ENCODE measurements at regions not wholly inside any gene's neighbourhood (a gene's known extent, or its start where the extent isn't known, plus 50 kb on each side); places are given as distances from the start of the nearest gene placed in this dataset.

GRCh38 chr9:22307013-22307711 lies 139.5 kb upstream of the DMRTA1 start:
- no peak overlapping the region for H3K4me3 Mint-ChIP-seq
- H3K27ac Mint-ChIP-seq: no peak overlapping the region
- H3K36me3 Mint-ChIP-seq: no peaks in the 10 kb centered on the region
- H3K27me3 Mint-ChIP-seq: peaks cover 13% of the 10 kb centered on the region
- no peaks in the 10 kb centered on the region for H3K9me3 Mint-ChIP-seq
- no peak for ATAC-seq
- no peaks in the 10 kb centered on the region for H3K4me1 Mint-ChIP-seq

DNA sequence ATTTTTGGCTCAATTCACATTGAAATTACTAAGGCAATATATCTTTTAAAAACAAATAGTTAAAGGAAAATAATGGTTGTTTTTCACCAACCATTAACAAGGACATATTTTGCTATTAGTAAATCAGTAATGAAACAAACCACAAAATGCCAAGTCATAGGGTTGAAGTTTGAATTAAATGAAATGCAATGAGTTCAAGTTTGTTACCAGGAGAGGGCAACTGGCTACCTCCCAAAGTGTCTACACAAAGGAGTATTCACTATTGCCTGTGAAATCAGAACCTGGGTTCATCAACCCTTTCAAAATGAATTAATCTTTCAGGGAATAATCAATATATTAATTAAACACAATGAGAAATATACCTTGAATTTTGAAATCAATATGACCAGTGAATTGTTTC lies 138.4 kb upstream of the DMRTA1 start:
- no peaks in the 10 kb centered on the region for H3K9me3 Mint-ChIP-seq
- H3K4me1 Mint-ChIP-seq: no peaks in the 10 kb centered on the region
- no peak overlapping the region for H3K27ac Mint-ChIP-seq
- ATAC-seq: no peak
- peaks cover 13% of the 10 kb centered on the region for H3K27me3 Mint-ChIP-seq
- no peaks in the 10 kb centered on the region for H3K36me3 Mint-ChIP-seq
- H3K4me3 Mint-ChIP-seq: no peak overlapping the region

DNA sequence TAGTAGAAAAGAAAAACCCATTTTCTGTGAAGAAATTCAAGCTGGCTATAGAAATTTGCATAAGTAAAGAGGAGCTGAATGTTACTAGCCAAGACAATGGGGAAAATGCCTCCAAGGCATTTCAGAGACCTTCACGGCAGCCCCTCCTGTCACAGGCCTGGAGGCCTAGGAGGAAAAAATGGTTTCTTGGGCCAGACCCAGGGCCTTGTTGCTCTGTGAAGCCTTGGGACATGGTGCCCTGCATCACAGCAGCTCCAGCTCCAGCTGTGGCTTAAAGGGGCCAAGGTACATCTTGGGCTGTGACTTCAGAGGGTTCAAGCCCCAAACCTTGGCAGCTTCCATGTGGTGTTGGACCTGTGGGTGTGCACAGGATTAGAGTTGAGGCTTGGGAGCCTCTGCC lies 130.0 kb upstream of the DMRTA1 start:
- Mint-ChIP-seq H3K4me1 (no peaks in the 10 kb centered on the region), H3K4me3 (no peak overlapping the region), H3K36me3 (peaks cover 6% of the 10 kb centered on the region), H3K27ac (no peak overlapping the region), H3K27me3 (peaks cover 12% of the 10 kb centered on the region), H3K9me3 (peaks cover 15% of the 10 kb centered on the region)
- ATAC-seq: no peak

- H3K27ac Mint-ChIP-seq: no peak overlapping the region
- no peak for ATAC-seq
- no peaks in the 10 kb centered on the region for H3K27me3 Mint-ChIP-seq
Observed at GRCh38 chr9:22331533-22331932, 115.1 kb upstream of the DMRTA1 start.

GRCh38 chr9:22332202-22332601 lies 114.4 kb upstream of the DMRTA1 start:
- no peak for ATAC-seq
- no peaks in the 10 kb centered on the region for H3K36me3 Mint-ChIP-seq
- no peaks in the 10 kb centered on the region for H3K27me3 Mint-ChIP-seq
- no peak overlapping the region for H3K4me3 Mint-ChIP-seq
- peaks cover 2% of the 10 kb centered on the region for H3K9me3 Mint-ChIP-seq
- H3K4me1 Mint-ChIP-seq: no peaks in the 10 kb centered on the region
- H3K27ac Mint-ChIP-seq: no peak overlapping the region

More at GRCh38 chr9:22331533-22331932, 115.1 kb upstream of the DMRTA1 start:
- Mint-ChIP-seq H3K36me3 (no peaks in the 10 kb centered on the region), H3K4me3 (no peak overlapping the region), H3K9me3 (peaks cover 2% of the 10 kb centered on the region), H3K4me1 (no peaks in the 10 kb centered on the region)

DNA sequence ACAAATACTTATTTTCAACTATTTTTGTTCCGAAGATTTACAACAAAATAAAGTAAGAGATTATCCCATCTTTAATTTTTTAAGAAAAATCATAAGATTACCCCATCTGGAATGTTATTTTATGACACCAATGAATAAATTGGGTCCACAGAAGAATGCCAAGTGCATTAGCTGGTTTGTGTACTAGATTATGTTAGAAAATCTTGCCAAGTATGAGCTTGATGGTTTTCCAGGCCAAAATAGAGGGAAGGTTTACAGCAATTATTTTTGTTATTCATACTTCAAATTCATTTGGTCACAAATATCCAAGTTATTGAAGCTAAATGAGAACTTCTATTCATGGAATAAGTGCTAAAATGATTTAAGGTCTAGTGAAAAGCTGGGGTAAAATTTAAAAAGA lies 109.4 kb upstream of the DMRTA1 start:
- H3K4me1 Mint-ChIP-seq: no peaks in the 10 kb centered on the region
- no peak overlapping the region for H3K4me3 Mint-ChIP-seq
- H3K27me3 Mint-ChIP-seq: no peaks in the 10 kb centered on the region
- no peak overlapping the region for H3K27ac Mint-ChIP-seq
- H3K36me3 Mint-ChIP-seq: no peaks in the 10 kb centered on the region
- ATAC-seq: no peak
- H3K9me3 Mint-ChIP-seq: no peaks in the 10 kb centered on the region

DNA sequence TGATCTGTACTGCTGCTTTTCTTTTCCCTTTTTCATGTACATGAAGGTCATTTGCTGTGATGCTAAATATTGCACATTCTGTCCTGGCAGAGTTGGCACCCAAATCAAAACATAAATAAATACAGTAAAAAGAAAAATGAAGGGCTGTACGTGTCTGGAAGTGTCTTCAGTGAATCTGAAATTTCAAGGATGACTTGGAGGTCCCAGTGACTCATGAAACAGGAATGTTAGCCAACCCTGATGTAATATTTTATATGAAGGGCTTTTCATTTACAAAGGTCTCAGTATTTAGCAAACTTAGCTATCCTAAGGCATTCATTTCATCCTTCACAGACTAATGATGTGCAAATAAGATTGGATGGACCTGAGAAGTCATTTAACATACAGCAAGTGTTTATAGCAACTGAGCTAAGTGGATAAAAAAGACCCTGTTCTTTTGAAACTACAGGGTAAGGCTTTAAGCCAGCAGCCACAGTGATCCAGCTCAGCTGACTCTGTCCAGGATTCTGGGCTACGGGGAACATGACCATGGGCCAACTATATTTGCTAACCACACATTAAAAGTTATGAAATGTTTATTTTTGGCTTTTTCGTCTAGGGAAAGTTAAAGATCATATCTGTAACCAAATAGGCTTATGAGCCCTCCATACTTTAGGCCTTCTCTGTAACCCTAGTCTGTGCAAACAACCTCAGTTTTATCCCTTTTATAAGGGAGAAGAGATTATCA lies 104.0 kb upstream of the DMRTA1 start:
- no peaks in the 10 kb centered on the region for H3K9me3 Mint-ChIP-seq
- no peaks in the 10 kb centered on the region for H3K27me3 Mint-ChIP-seq
- H3K36me3 Mint-ChIP-seq: no peaks in the 10 kb centered on the region
- H3K4me3 Mint-ChIP-seq: no peak overlapping the region
- ATAC-seq: no peak
- no peaks in the 10 kb centered on the region for H3K4me1 Mint-ChIP-seq
- no peak overlapping the region for H3K27ac Mint-ChIP-seq

- no peak for ATAC-seq
- H3K36me3 Mint-ChIP-seq: no peaks in the 10 kb centered on the region
- H3K27ac Mint-ChIP-seq: no peak overlapping the region
- H3K9me3 Mint-ChIP-seq: no peaks in the 10 kb centered on the region
- no peaks in the 10 kb centered on the region for H3K27me3 Mint-ChIP-seq
- H3K4me3 Mint-ChIP-seq: no peak overlapping the region
- no peaks in the 10 kb centered on the region for H3K4me1 Mint-ChIP-seq
Observed at GRCh38 chr9:22343218-22343611, 103.4 kb upstream of the DMRTA1 start.

GRCh38 chr9:22354699-22355384 lies 91.8 kb upstream of the DMRTA1 start:
- H3K27ac Mint-ChIP-seq: no peak overlapping the region
- H3K27me3 Mint-ChIP-seq: no peaks in the 10 kb centered on the region
- no peaks in the 10 kb centered on the region for H3K9me3 Mint-ChIP-seq
- H3K4me3 Mint-ChIP-seq: no peak overlapping the region
- H3K4me1 Mint-ChIP-seq: no peaks in the 10 kb centered on the region
- no peak for ATAC-seq
- no peaks in the 10 kb centered on the region for H3K36me3 Mint-ChIP-seq

DNA sequence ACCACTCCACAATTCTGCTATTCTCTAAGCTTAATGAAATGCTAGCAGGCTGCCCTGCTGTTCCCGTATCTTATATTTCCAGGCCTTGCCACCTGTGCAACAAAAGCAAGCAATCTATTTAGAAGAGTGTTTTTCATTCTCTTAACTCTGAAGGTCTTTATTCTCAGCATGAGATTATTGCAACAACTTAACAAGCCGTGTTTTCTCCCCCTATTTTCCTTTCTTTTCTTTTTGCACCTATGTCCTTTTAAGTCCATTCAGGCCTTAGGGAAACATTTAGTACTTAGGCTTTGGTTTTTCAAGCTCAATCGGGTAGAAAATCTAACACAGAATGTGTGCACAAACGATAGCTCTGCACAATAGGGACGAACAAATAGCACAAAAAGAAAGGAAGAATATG lies 89.6 kb upstream of the DMRTA1 start:
- H3K4me3 Mint-ChIP-seq: no peak overlapping the region
- no peaks in the 10 kb centered on the region for H3K4me1 Mint-ChIP-seq
- no peaks in the 10 kb centered on the region for H3K27me3 Mint-ChIP-seq
- no peaks in the 10 kb centered on the region for H3K36me3 Mint-ChIP-seq
- ATAC-seq: no peak
- no peak overlapping the region for H3K27ac Mint-ChIP-seq
- no peaks in the 10 kb centered on the region for H3K9me3 Mint-ChIP-seq

DNA sequence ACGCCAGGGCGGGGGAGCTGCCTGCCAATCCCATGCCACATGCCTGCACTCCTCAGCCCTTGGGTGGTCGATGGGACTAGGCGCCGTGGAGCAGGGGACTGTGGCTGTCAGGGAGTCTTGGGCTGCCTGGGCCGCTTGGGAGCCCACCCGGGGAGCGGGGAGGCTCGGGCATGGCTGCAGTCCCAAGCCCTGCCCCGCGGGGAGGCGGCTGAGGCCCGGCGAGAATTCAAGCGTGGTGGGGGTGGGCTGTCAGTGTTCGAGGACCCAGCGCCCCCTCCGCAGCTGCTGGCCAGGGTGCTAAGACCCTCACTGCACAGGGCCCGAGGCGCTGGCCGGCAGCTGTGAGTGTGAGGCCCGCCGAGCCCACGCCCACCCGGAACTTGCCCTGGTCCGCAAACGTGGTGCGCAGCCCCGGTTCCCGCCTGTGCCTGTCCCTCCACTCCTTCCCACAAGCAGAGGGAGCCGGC lies 83.2 kb upstream of the DMRTA1 start:
- Mint-ChIP-seq H3K27me3 (peaks cover 8% of the 10 kb centered on the region), H3K4me3 (no peak overlapping the region), H3K27ac (no peak overlapping the region), H3K36me3 (no peaks in the 10 kb centered on the region), H3K4me1 (no peaks in the 10 kb centered on the region), H3K9me3 (no peaks in the 10 kb centered on the region)
- ATAC-seq: no peak

GRCh38 chr9:22373636-22374035 lies 73.0 kb upstream of the DMRTA1 start:
- H3K4me1 Mint-ChIP-seq: no peaks in the 10 kb centered on the region

DNA sequence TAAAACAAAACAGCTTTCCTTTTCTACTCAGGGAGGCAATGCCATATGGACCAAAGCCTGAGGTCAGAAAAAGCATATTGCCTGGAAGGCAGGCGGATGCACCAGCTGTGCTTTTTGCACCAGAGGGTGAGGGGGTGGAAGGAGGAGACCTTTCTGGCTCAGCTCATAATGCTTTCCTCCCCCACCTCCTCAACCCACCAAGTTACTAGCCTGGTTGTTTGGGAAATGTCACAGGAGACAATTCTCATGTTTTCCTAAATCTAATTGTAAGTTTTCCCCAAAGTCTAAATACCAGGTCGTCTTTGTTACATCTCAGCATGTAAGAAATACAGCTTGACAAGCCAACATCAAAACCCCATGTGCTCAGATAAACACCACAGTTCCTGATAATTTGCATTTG lies 72.6 kb upstream of the DMRTA1 start:
- Mint-ChIP-seq H3K36me3 (no peaks in the 10 kb centered on the region), H3K4me3 (no peak overlapping the region), H3K9me3 (peaks cover 2% of the 10 kb centered on the region), H3K27me3 (peaks cover 5% of the 10 kb centered on the region), H3K4me1 (no peaks in the 10 kb centered on the region), H3K27ac (no peak overlapping the region)
- ATAC-seq: no peak

More at GRCh38 chr9:22373636-22374035, 73.0 kb upstream of the DMRTA1 start:
- H3K36me3 Mint-ChIP-seq: no peaks in the 10 kb centered on the region
- H3K27ac Mint-ChIP-seq: no peak overlapping the region
- no peak for ATAC-seq
- H3K9me3 Mint-ChIP-seq: peaks cover 5% of the 10 kb centered on the region
- peaks cover under 1% of the 10 kb centered on the region for H3K27me3 Mint-ChIP-seq
- H3K4me3 Mint-ChIP-seq: no peak overlapping the region

DNA sequence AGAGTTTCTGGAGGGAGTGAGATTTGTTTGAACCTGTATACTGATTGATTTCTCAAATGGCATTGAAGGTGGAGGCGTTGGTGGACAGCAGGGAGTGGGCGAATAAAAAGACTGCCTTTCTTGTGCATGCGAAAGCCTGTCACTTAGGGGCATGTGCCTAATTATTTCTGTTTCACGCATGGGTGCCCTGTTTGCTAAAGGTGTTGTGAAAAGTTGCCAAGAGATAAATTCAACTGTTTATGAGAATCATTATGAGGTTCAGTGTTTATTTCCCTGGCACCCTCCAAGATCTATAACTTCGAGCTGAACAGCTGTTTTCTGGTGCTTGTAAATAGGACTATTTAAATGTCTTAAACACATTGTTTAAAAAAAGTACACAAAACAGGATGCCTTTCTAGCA lies 67.4 kb upstream of the DMRTA1 start:
- Mint-ChIP-seq H3K36me3 (no peaks in the 10 kb centered on the region), H3K27me3 (peaks cover 7% of the 10 kb centered on the region), H3K4me3 (no peak overlapping the region), H3K9me3 (no peaks in the 10 kb centered on the region), H3K27ac (no peak overlapping the region), H3K4me1 (no peaks in the 10 kb centered on the region)
- ATAC-seq: no peak

DNA sequence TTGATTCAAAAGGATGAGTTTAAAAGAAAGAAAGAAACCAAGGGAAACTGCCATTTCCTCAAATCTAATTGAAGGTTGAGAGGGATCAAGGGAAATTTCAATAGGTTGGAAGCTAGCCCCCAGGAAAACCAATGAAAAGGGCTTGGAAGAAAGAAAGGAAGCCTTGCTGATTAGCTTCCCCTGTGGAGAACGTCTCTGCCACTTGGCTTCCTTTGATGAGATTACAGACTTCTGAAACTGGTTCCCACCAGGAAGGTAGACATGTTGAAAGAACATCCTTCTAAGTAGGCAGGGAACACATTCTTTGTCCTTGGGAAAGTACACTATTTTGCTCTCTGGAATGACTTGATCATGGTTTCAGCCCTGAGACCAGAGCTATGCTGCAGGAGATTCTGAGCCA lies 65.5 kb upstream of the DMRTA1 start:
- Mint-ChIP-seq H3K4me1 (no peaks in the 10 kb centered on the region), H3K4me3 (no peak overlapping the region), H3K27me3 (peaks cover 7% of the 10 kb centered on the region), H3K36me3 (no peaks in the 10 kb centered on the region), H3K9me3 (no peaks in the 10 kb centered on the region), H3K27ac (no peak overlapping the region)
- no peak for ATAC-seq

- no peak for ATAC-seq
- H3K27me3 Mint-ChIP-seq: peaks cover 7% of the 10 kb centered on the region
- H3K36me3 Mint-ChIP-seq: no peaks in the 10 kb centered on the region
- H3K4me1 Mint-ChIP-seq: no peaks in the 10 kb centered on the region
- no peak overlapping the region for H3K4me3 Mint-ChIP-seq
- H3K27ac Mint-ChIP-seq: no peak overlapping the region
- H3K9me3 Mint-ChIP-seq: no peaks in the 10 kb centered on the region
Observed at GRCh38 chr9:22382331-22382730, 64.3 kb upstream of the DMRTA1 start.
